Astrocyte (in vitro differentiated cells and primary cell): ENCODE measurements at regions not wholly inside any gene's neighbourhood (a gene's known extent, or its start where the extent isn't known, plus 50 kb on each side); places are given as distances from the start of the nearest gene placed in this dataset.

ENCODE experiments used
- DNase-seq: peaks from one replicate; pipeline ENCODE4 v3.0.0-alpha.2; 2010; ENCODE audit warnings: low read depth
- FAIRE-seq: peaks from 2 replicates; lab custom pipeline; 2011; peaks lifted over from hg19 to GRCh38; lab: Jason Lieb, UNC
- H2AFZ ChIP-seq: 2 replicates; pipeline ENCODE4 v1.6.0; 2012; ENCODE audit warnings: low read depth, low read length, inconsistent platforms
- H3K27ac ChIP-seq: 2 replicates; pipeline ENCODE4 v1.5.1; 2011; ENCODE audit warnings: low read depth, low read length, inconsistent platforms
- H3K27me3 ChIP-seq: 2 replicates; pipeline ENCODE4 v1.6.0; 2011; ENCODE audit warnings: low read length, inconsistent platforms; ENCODE audit not compliant: insufficient read depth
- H3K36me3 ChIP-seq: 2 replicates; pipeline ENCODE4 v1.5.1; 2011; ENCODE audit warnings: low read length, inconsistent platforms; ENCODE audit not compliant: insufficient read depth
- H3K4me1 ChIP-seq: 2 replicates; pipeline ENCODE4 v1.5.1; 2011; ENCODE audit warnings: low read length, inconsistent platforms; ENCODE audit not compliant: insufficient read depth
- H3K4me2 ChIP-seq: 2 replicates; pipeline ENCODE4 v1.6.0; 2012; ENCODE audit warnings: low read length, inconsistent platforms
- H3K4me3 ChIP-seq: 2 replicates; pipeline ENCODE4 v1.5.1; 2011; ENCODE audit warnings: low read depth, mild to moderate bottlenecking, low read length, inconsistent platforms; ENCODE audit not compliant: insufficient read depth
- H3K79me2 ChIP-seq: 2 replicates; pipeline ENCODE4 v1.6.0; 2012; ENCODE audit warnings: mild to moderate bottlenecking, low read length, inconsistent platforms; ENCODE audit not compliant: insufficient read depth
- H3K9ac ChIP-seq: 2 replicates; pipeline ENCODE4 v1.6.0; 2012; ENCODE audit warnings: mild to moderate bottlenecking, low read length, inconsistent platforms
- H3K9me3 ChIP-seq: 2 replicates; pipeline ENCODE4 v1.5.1; 2012; ENCODE audit warnings: low read depth, mild to moderate bottlenecking, low read length, inconsistent platforms; ENCODE audit not compliant: insufficient read depth
- H4K20me1 ChIP-seq: 2 replicates; pipeline ENCODE4 v1.6.0; 2012; ENCODE audit warnings: low read length, inconsistent platforms; ENCODE audit not compliant: insufficient read depth
- H3K27ac Mint-ChIP-seq: one replicate; pipeline ENCODE4 v1.8.0; 2021; ENCODE audit warnings: mild to moderate bottlenecking, mixed read lengths; ENCODE audit not compliant: unreplicated experiment
- H3K27me3 Mint-ChIP-seq: one replicate; pipeline ENCODE4 v1.8.0; 2021; ENCODE audit warnings: low read depth, mixed read lengths; ENCODE audit not compliant: unreplicated experiment
- H3K36me3 Mint-ChIP-seq: one replicate; pipeline ENCODE4 v1.8.0; 2021; ENCODE audit warnings: low read depth, mixed read lengths; ENCODE audit not compliant: unreplicated experiment
- H3K4me1 Mint-ChIP-seq: one replicate; pipeline ENCODE4 v1.8.0; 2021; ENCODE audit warnings: low read depth, mixed read lengths; ENCODE audit not compliant: unreplicated experiment
- H3K4me3 Mint-ChIP-seq: one replicate; pipeline ENCODE4 v1.8.0; 2021; ENCODE audit warnings: mild to moderate bottlenecking, moderate library complexity, mixed read lengths; ENCODE audit not compliant: unreplicated experiment
- H3K9me3 Mint-ChIP-seq: one replicate; pipeline ENCODE4 v1.8.0; 2021; ENCODE audit warnings: mild to moderate bottlenecking, mixed read lengths; ENCODE audit not compliant: unreplicated experiment
- EZH2 ChIP-seq: IDR thresholded peaks from 2 replicates; pipeline ENCODE4 v1.6.1; 2012; ENCODE audit warnings: mild to moderate bottlenecking, low read length, inconsistent platforms; ENCODE audit not compliant: insufficient read depth
- TF ChIP-seq, protein P1 (sequence below): IDR thresholded peaks from 2 replicates; pipeline ENCODE4 v1.5.1; 2011; ENCODE audit warnings: low read depth, mild to moderate bottlenecking, inconsistent platforms, low read length, moderate library complexity; ENCODE audit not compliant: insufficient read depth

DNA sequence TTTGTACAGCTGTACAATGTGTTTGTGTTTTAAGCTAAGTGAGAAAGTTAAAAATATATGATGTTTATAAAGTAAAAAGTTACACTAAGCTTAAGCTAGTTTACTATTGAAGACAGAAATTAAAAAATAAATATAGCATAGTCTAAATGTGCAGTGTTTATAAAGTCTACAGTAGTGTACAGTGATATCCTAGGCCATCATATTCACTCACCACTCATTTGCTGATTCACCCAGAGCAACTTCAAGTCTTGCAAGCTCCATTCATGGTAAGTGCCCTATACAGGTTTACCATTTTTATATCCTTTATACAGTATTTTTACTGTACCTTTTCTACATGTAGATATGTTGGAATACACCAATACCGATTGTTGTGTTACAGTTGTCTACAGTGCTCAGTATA lies 553.2 kb upstream of the TBL1XR1 start:
- Histone ChIP-seq H4K20me1 (no peaks in the 10 kb centered on the region), H3K9me3 (no peaks in the 10 kb centered on the region), H3K4me1 (peaks cover 16% of the 10 kb centered on the region), H3K4me3 (no peak overlapping the region), H2AFZ (no peak overlapping the region), H3K4me2 (no peak overlapping the region), H3K27me3 (no peaks in the 10 kb centered on the region), H3K36me3 (no peaks in the 10 kb centered on the region), H3K9ac (no peak overlapping the region), H3K79me2 (no peaks in the 10 kb centered on the region), H3K27ac (no peak overlapping the region)
- Mint-ChIP-seq H3K4me3 (no peak overlapping the region), H3K4me1 (peaks cover 36% of the 10 kb centered on the region), H3K27me3 (no peaks in the 10 kb centered on the region), H3K36me3 (no peaks in the 10 kb centered on the region), H3K9me3 (peaks cover 2% of the 10 kb centered on the region), H3K27ac (no peak overlapping the region)
- DNase-seq (no peak), FAIRE-seq (no peak)
- no peak for TF ChIP-seq EZH2
- TF ChIP-seq, protein P1, sequence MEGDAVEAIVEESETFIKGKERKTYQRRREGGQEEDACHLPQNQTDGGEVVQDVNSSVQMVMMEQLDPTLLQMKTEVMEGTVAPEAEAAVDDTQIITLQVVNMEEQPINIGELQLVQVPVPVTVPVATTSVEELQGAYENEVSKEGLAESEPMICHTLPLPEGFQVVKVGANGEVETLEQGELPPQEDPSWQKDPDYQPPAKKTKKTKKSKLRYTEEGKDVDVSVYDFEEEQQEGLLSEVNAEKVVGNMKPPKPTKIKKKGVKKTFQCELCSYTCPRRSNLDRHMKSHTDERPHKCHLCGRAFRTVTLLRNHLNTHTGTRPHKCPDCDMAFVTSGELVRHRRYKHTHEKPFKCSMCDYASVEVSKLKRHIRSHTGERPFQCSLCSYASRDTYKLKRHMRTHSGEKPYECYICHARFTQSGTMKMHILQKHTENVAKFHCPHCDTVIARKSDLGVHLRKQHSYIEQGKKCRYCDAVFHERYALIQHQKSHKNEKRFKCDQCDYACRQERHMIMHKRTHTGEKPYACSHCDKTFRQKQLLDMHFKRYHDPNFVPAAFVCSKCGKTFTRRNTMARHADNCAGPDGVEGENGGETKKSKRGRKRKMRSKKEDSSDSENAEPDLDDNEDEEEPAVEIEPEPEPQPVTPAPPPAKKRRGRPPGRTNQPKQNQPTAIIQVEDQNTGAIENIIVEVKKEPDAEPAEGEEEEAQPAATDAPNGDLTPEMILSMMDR, result no peak

DNA sequence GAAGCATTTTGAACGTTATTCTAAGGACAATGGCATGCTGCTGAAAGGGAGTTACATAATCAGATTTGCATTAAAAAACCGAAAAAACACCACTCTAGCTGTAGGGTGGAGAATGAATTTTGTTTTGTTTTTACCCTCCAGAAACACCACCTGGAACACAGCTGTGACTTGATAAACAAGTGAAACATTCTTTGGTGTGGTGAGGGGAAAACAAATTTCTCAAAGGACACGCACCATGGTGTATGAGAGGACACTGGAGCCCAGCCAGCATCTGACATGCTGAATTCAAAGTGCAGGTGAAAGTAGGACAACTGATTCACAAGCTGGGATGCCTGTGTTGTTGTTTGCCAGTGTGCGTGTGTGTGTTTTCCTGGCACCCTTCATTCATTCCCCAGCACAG lies 554.5 kb upstream of the TBL1XR1 start:
- Histone ChIP-seq H3K79me2 (no peaks in the 10 kb centered on the region), H3K9me3 (no peaks in the 10 kb centered on the region), H3K27me3 (no peaks in the 10 kb centered on the region), H3K27ac (no peak overlapping the region), H4K20me1 (no peaks in the 10 kb centered on the region), H3K4me1 (peaks cover 12% of the 10 kb centered on the region), H3K9ac (no peak overlapping the region), H3K4me2 (no peak overlapping the region), H3K4me3 (no peak overlapping the region), H3K36me3 (no peaks in the 10 kb centered on the region), H2AFZ (no peak overlapping the region)
- Mint-ChIP-seq H3K9me3 (peaks cover 2% of the 10 kb centered on the region), H3K4me1 (peaks cover 22% of the 10 kb centered on the region), H3K27me3 (no peaks in the 10 kb centered on the region), H3K27ac (no peak overlapping the region), H3K36me3 (no peaks in the 10 kb centered on the region), H3K4me3 (no peak overlapping the region)
- TF ChIP-seq EZH2, result no peak
- TF ChIP-seq, protein P1, result no peak
- no peak for DNase-seq
- FAIRE-seq, result no peak

DNA sequence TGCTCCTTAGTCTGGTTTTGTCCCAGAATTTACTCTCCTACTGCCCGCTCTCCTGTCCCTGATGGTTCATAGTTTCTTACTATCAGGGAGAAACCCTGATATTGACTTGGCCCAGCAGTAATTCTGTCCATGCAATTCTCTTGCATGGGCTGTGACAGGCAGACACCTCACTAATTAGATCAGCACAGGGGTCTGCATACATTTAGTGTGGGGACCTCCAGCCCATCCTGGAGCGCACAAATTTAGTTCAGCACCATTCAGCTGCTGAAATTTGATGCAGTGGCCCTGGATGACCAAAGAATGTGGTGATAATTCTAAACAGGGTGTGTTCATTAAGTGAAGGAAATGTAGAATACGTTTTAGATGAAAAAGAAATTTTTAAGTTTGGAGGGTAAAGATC lies 555.5 kb upstream of the TBL1XR1 start:
- no peak overlapping the region for H3K27ac ChIP-seq
- no peaks in the 10 kb centered on the region for H3K27me3 ChIP-seq
- no peak overlapping the region for H2AFZ ChIP-seq
- no peak overlapping the region for H3K27ac Mint-ChIP-seq
- TF ChIP-seq, protein P1, result no peak
- TF ChIP-seq EZH2, result no peak
- no peaks in the 10 kb centered on the region for H3K36me3 Mint-ChIP-seq
- no peak overlapping the region for H3K9ac ChIP-seq
- H3K4me3 Mint-ChIP-seq, result no peak overlapping the region
- no peak overlapping the region for H3K4me3 ChIP-seq
- H3K9me3 ChIP-seq, result no peaks in the 10 kb centered on the region
- no peaks in the 10 kb centered on the region for H4K20me1 ChIP-seq
- H3K4me1 Mint-ChIP-seq, result peaks cover 12% of the 10 kb centered on the region
- no peaks in the 10 kb centered on the region for H3K79me2 ChIP-seq
- H3K27me3 Mint-ChIP-seq, result no peaks in the 10 kb centered on the region
- H3K4me2 ChIP-seq, result no peak overlapping the region
- DNase-seq (no peak), FAIRE-seq (no peak)
- no peaks in the 10 kb centered on the region for H3K36me3 ChIP-seq
- H3K9me3 Mint-ChIP-seq, result peaks cover 2% of the 10 kb centered on the region
- peaks cover 12% of the 10 kb centered on the region for H3K4me1 ChIP-seq
